Right lobe of liver (tissue), 6 donors: ENCODE measurements at regions not wholly inside any gene's neighbourhood (a gene's known extent, or its start where the extent isn't known, plus 50 kb on each side); places are given as distances from the start of the nearest gene placed in this dataset.

Source experiments
- ATAC-seq, 4 donors: fragments of 200-7000 bp; cut with Tn5 transposase; one replicate each; pipeline ENCODE4 v1.9.1; 2020; ENCODE audit warnings: mild to moderate bottlenecking in 4 of 4, moderate library complexity in 4 of 4
- DNase-seq, 3 donors: peaks; one replicate each; pipeline ENCODE4 v3.0.0-alpha.2; 2020
- H3K27ac ChIP-seq, 3 donors: fragments of 200-600 bp; one replicate each; pipeline ENCODE4 v1.8.0; 2022
- H3K27me3 ChIP-seq, 2 donors: fragments of 200-600 bp; one replicate each; pipeline ENCODE4 v1.8.0; 2022
- H3K36me3 ChIP-seq, 4 donors: fragments of 200-600 bp; sonication (generic) in 1 of 4; one replicate each; pipeline versions ENCODE4 v1.5.1 to v1.8.0; 2017 to 2022; ENCODE audit warnings: control low read depth in 1 of 4
- H3K4me1 ChIP-seq, 4 donors: fragments of 200-600 bp; sonication (generic) in 1 of 4; one replicate each; pipeline versions ENCODE4 v1.5.1 to v1.8.0; 2017 to 2022; ENCODE audit warnings: control low read depth in 1 of 4
- H3K4me3 ChIP-seq, 3 donors: fragments of 200-600 bp; one replicate each; pipeline ENCODE4 v1.8.0; 2022
- H3K9me3 ChIP-seq, 4 donors: fragments of 200-600 bp; sonication (generic) in 1 of 4; one replicate each; pipeline versions ENCODE4 v1.5.1 to v1.8.0; 2017 to 2022; ENCODE audit warnings: control low read depth in 1 of 4
- POLR2A ChIP-seq: fragments of 450-650 bp; IDR thresholded peaks from one replicate; pipeline ENCODE4 v1.6.1; 2017; ENCODE audit warnings: antibody characterized with exemption, mild to moderate bottlenecking
- whole genome bisulfite sequencing: methylation state at CpG from one replicate; pipeline ENCODE4 v1.1.6; 2018; ENCODE audit warnings: low coverage, low lambda C conversion rate; ENCODE audit not compliant: insufficient coverage; ENCODE audit errors: missing lambda C conversion rate; 5-methylcytosine and 5-hydroxymethylcytosine counted together
- intact Hi-C, 2 donors: fragments of 100-400 bp; cut with DNase I; formaldehyde crosslinking; loops; one replicate each; pipeline versions ENCODE4 v1.11.2 to v1.14.1; 2022
- TF ChIP-seq, protein P1 (sequence below), 4 donors: fragments of 200-600 bp in 3 of 4; fragments of 450-650 bp in 1 of 4; IDR thresholded peaks; one replicate each; pipeline versions ENCODE4 v1.5.1 to v1.8.0; 2016 to 2022; ENCODE audit warnings: antibody characterized with exemption in 4 of 4, mild to moderate bottlenecking in 2 of 4
- donor health status: DM: no; HTN: yes; CAD: no.
- donor health status: DM: no; HTN: no; CAD: no.
- donor health status: DM: no; HTN: no; CAD: no.
- donor health status: DM: no; HTN: yes; CAD: no.
- donor health status: DM: no; HTN: yes; CAD: no.

DNA sequence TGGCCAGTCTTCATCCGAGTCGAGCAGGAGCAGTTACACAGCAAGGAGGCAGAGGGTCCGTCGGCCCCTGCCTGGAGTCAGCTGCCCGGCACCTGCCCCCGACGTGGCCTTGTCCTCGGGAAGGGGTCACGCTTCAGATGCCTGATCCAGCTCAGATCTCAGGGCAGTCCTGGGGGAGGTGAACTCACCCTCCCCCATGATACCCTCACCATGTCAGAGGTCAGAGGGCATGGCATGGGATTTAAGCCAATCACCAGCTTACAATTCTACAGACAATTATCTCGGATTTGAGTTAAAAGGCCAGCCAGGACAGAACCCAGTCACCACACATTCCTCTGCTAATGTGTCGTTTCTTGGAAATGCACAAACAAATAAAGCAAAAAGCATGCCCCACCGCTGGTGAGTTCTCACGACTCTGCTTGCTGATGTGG, 211.3 kb downstream of the FOXL1 start:
- Histone ChIP-seq H3K27ac (no peak overlapping the region), H3K27me3 (no peaks in the 10 kb centered on the region), H3K4me3 (no peak overlapping the region), H3K4me1 (no peaks in the 10 kb centered on the region), H3K36me3 (no peaks in the 10 kb centered on the region), H3K9me3 (no peaks in the 10 kb centered on the region)
- intact Hi-C loops, result no loop called here
- no peak for TF ChIP-seq POLR2A
- TF ChIP-seq, protein P1, sequence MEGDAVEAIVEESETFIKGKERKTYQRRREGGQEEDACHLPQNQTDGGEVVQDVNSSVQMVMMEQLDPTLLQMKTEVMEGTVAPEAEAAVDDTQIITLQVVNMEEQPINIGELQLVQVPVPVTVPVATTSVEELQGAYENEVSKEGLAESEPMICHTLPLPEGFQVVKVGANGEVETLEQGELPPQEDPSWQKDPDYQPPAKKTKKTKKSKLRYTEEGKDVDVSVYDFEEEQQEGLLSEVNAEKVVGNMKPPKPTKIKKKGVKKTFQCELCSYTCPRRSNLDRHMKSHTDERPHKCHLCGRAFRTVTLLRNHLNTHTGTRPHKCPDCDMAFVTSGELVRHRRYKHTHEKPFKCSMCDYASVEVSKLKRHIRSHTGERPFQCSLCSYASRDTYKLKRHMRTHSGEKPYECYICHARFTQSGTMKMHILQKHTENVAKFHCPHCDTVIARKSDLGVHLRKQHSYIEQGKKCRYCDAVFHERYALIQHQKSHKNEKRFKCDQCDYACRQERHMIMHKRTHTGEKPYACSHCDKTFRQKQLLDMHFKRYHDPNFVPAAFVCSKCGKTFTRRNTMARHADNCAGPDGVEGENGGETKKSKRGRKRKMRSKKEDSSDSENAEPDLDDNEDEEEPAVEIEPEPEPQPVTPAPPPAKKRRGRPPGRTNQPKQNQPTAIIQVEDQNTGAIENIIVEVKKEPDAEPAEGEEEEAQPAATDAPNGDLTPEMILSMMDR (IDR thresholded peaks at IDR 0.05), result no peak
- no peak for ATAC-seq
- DNase-seq, result no peak
- WGBS, result 21% methylated on average over 12 of the region's 13 CpGs

DNA sequence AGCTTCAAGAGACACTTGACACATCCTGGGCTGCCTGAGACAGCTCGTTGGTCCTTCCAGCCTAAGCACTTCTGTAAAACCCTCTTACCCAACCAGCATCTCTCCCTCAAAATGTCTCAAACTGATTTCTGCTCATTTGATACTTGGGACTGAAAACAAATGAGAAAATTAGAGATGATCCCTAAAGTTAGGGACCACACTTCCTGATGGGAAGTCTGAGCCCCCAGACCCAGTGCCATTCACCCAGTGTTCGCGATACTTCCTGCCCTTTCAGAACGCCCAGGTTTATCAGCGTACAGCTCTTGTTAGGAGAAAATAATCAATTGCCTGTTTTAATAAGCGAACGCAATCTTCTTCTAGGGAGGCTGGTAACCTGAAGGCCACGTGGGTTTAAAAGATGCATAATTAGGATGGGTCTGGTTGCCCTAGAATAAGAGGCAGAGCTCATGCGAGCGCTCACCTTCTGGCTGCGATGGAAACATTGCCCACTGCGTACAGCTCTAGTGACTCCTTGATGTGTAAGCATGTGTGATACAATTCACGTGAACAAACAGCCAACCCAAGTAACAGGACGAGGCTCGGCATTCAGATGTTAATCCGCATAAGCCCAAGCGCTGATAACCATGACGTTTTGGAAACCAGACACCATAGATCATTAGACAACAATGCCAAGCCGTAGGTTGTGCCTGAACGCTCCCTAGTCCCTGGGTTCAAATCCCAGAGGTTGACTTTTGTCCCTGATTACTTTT, 213.1 kb downstream of the FOXL1 start:
- Histone ChIP-seq H3K4me1 (no peaks in the 10 kb centered on the region), H3K27me3 (no peaks in the 10 kb centered on the region), H3K36me3 (no peaks in the 10 kb centered on the region), H3K27ac (no peak overlapping the region), H3K9me3 (no peaks in the 10 kb centered on the region), H3K4me3 (no peak overlapping the region)
- TF ChIP-seq POLR2A, result no peak
- TF ChIP-seq, protein P1 (IDR thresholded peaks at IDR 0.05), result no peak
- 38% methylated on average over 12 of the region's 20 CpGs for WGBS
- ATAC-seq, result no peak
- intact Hi-C loops, result no loop called here
- no peak for DNase-seq

DNA sequence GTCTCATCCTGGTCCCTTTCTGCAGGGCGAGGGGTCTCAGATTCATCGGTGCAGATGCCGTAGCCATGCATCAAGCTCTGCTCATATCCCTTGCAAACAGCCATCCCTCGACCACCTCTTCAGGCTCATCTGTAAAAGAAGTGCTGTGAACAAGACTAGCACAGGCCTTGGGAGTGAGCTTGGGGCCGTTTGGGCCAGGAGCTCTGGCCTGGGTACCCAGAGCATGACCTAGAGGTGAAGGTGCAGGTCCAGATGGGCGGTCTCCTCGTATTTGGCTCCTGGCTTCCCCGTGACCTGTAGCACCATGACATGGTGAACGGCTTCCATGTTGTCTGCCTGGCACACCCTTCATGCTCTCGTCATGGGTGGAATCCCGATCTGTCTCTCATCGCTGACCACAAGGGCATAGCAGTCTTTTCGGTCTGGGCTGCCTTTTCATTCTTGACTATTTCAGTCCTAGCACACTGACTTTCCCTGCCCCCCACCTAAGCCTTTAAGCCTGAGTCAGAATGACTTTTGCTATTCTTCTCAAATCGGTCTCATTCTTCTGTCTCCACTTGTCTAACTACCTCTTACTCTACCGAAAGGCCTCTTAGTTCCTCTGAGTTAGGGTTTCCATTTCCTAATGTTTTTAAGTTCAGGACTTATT, 216.0 kb downstream of the FOXL1 start:
- DNase-seq (no peak), ATAC-seq (no peak)
- Histone ChIP-seq H3K36me3 (no peaks in the 10 kb centered on the region), H3K9me3 (no peaks in the 10 kb centered on the region), H3K4me3 (no peak overlapping the region), H3K4me1 (no peaks in the 10 kb centered on the region), H3K27me3 (no peaks in the 10 kb centered on the region), H3K27ac (no peak overlapping the region)
- intact Hi-C loops, result no loop called here
- WGBS, result 55% methylated on average over 7 of the region's 15 CpGs
- TF ChIP-seq, protein P1 (IDR thresholded peaks at IDR 0.05), result no peak
- TF ChIP-seq POLR2A, result no peak

DNA sequence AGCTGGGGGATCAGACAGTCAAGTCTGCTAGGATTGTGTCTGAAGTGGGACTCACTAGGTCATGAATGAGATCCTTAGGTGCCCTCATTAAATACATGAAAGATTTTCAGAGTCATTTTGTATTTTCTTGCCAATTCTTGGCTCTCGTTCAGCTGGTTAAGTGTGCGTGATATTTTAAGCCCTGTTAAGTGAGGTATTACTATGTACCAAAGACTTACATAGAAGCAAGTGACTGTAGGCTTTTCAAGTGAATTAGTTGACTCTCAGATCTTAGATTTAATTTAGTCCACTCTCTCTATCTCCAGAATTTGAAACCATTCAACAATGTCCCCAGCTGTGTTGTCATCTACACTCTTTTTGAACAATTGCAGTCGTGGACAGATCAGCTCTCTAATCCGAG, 219.4 kb downstream of the FOXL1 start:
- H3K27ac ChIP-seq, result no peak overlapping the region
- H3K9me3 ChIP-seq, result no peaks in the 10 kb centered on the region
- ATAC-seq (no peak), DNase-seq (no peak)
- H3K27me3 ChIP-seq, result no peaks in the 10 kb centered on the region
- no peaks in the 10 kb centered on the region for H3K36me3 ChIP-seq
- TF ChIP-seq, protein P1 (IDR thresholded peaks at IDR 0.05), result no peak
- TF ChIP-seq POLR2A, result no peak
- H3K4me3 ChIP-seq, result no peak overlapping the region
- WGBS, result 26% methylated on average over 4 of the region's 4 CpGs
- H3K4me1 ChIP-seq, result no peaks in the 10 kb centered on the region
- intact Hi-C loops, result no loop called here
